WTC11 (cell line): ENCODE measurements at regions not wholly inside any gene's neighbourhood (a gene's known extent, or its start where the extent isn't known, plus 50 kb on each side); places are given as distances from the start of the nearest gene placed in this dataset.
A peak's percentile ranks its signal among the peaks of the same experiment; 100 is the strongest.

Experiments used
- ATAC-seq: fragments of 200-7000 bp; cut with Tn5 transposase; 2 replicates; pipeline ENCODE4 v1.10.0; 2021; ENCODE audit warnings: mild to moderate bottlenecking, moderate library complexity
- CTCF ChIA-PET: fragments of 300-600 bp; sonication (Branson Sonifier 250); formaldehyde crosslinking; loops from one replicate; lab custom pipeline; 2021; ENCODE audit warnings: antibody characterized with exemption; lab: Charles Lee
- POLR2A ChIA-PET: fragments of 350-600 bp; sonication (Branson Sonifier 250); formaldehyde crosslinking; loops from one replicate; lab custom pipeline; 2021; ENCODE audit warnings: antibody characterized with exemption; lab: Charles Lee
- DNase-seq: peaks from one replicate; pipeline ENCODE4 v3.0.0; 2021; ENCODE audit warnings: low spot score
- H3K27ac Mint-ChIP-seq: 2 replicates; pipeline ENCODE4 v1.8.0; 2021; ENCODE audit warnings: mixed read lengths
- H3K27me3 Mint-ChIP-seq: 2 replicates; pipeline ENCODE4 v1.8.0; 2021; ENCODE audit warnings: low read depth, mild to moderate bottlenecking, moderate library complexity, mixed read lengths
- H3K36me3 Mint-ChIP-seq: 2 replicates; pipeline ENCODE4 v1.8.0; 2021; ENCODE audit warnings: mixed read lengths
- H3K4me1 Mint-ChIP-seq: 2 replicates; pipeline ENCODE4 v1.8.0; 2022; ENCODE audit warnings: mixed read lengths
- H3K4me3 Mint-ChIP-seq: 2 replicates; pipeline ENCODE4 v1.8.0; 2021; ENCODE audit warnings: mild to moderate bottlenecking, moderate library complexity, mixed read lengths
- H3K9me3 Mint-ChIP-seq: 2 replicates; pipeline ENCODE4 v1.8.0; 2021; ENCODE audit warnings: mixed read lengths
- CBFB ChIP-seq: sonication (generic); formaldehyde crosslinking; IDR thresholded peaks from 2 replicates; pipeline ENCODE4 v1.8.1; 2022; ENCODE audit warnings: mild to moderate bottlenecking, low read depth, missing genetic modification reagents
- FOXP1 ChIP-seq: sonication (generic); formaldehyde crosslinking; IDR thresholded peaks from 2 replicates; pipeline ENCODE4 v1.8.0; 2022; ENCODE audit warnings: missing genetic modification reagents, mild to moderate bottlenecking, moderate library complexity, borderline replicate concordance
- GABPB1 ChIP-seq: sonication (generic); formaldehyde crosslinking; IDR thresholded peaks from 2 replicates; pipeline ENCODE4 v1.8.1; 2023; ENCODE audit warnings: mild to moderate bottlenecking, missing genetic modification reagents
- IRF2 ChIP-seq: sonication (generic); formaldehyde crosslinking; IDR thresholded peaks from 2 replicates; pipeline ENCODE4 v1.8.0; 2022; ENCODE audit warnings: low read depth, missing genetic modification reagents, borderline replicate concordance
- MYBL2 ChIP-seq: sonication (generic); formaldehyde crosslinking; IDR thresholded peaks from 2 replicates; pipeline ENCODE4 v1.8.1; 2023; ENCODE audit warnings: mild to moderate bottlenecking, moderate library complexity, missing genetic modification reagents
- NR1H2 ChIP-seq: sonication (generic); formaldehyde crosslinking; IDR thresholded peaks from 2 replicates; pipeline ENCODE4 v1.9.0; 2021; ENCODE audit warnings: mild to moderate bottlenecking, moderate library complexity, missing genetic modification reagents
- NR3C1 ChIP-seq: sonication (generic); formaldehyde crosslinking; conservative IDR thresholded peaks from 2 replicates; pipeline ENCODE4 v1.8.1; 2023; ENCODE audit warnings: low read depth, mild to moderate bottlenecking, missing genetic modification reagents
- OVOL2 ChIP-seq: fragments of 250-450 bp; sonication (Bioruptor Pico); IDR thresholded peaks from 2 replicates; pipeline ENCODE4 v1.9.0; 2021; ENCODE audit warnings: mild to moderate bottlenecking, borderline replicate concordance
- RELA ChIP-seq: sonication (generic); formaldehyde crosslinking; IDR thresholded peaks from 2 replicates; pipeline ENCODE4 v1.8.1; 2022; ENCODE audit warnings: missing genetic modification reagents, mild to moderate bottlenecking, borderline replicate concordance
- RORB ChIP-seq: fragments of 250-450 bp; sonication (Bioruptor Pico); IDR thresholded peaks from 2 replicates; pipeline ENCODE4 v1.9.0; 2021; ENCODE audit warnings: mild to moderate bottlenecking
- SMAD4 ChIP-seq: sonication (generic); formaldehyde crosslinking; IDR thresholded peaks from 2 replicates; pipeline ENCODE4 v1.8.0; 2022; ENCODE audit warnings: mild to moderate bottlenecking, missing genetic modification reagents
- SP1 ChIP-seq: sonication (generic); formaldehyde crosslinking; conservative IDR thresholded peaks from 2 replicates; pipeline ENCODE4 v1.8.1; 2022; ENCODE audit warnings: missing genetic modification reagents
- TEAD4 ChIP-seq: sonication (generic); formaldehyde crosslinking; IDR thresholded peaks from 2 replicates; pipeline ENCODE4 v1.8.0; 2022; ENCODE audit warnings: mild to moderate bottlenecking, missing genetic modification reagents
- ZNF138 ChIP-seq: sonication (generic); formaldehyde crosslinking; conservative IDR thresholded peaks from 2 replicates; pipeline ENCODE4 v1.8.1; 2022; ENCODE audit warnings: mild to moderate bottlenecking, moderate library complexity, missing genetic modification reagents
- ZNF232 ChIP-seq: sonication (generic); formaldehyde crosslinking; IDR thresholded peaks from 2 replicates; pipeline ENCODE4 v1.8.0; 2022; ENCODE audit warnings: mild to moderate bottlenecking, missing genetic modification reagents
- ZNF263 ChIP-seq: sonication (generic); formaldehyde crosslinking; IDR thresholded peaks from 2 replicates; pipeline ENCODE4 v1.8.1; 2022; ENCODE audit warnings: low read depth, mild to moderate bottlenecking, moderate library complexity, missing genetic modification reagents
- ZNF317 ChIP-seq: sonication (generic); formaldehyde crosslinking; IDR thresholded peaks from 2 replicates; pipeline ENCODE4 v1.8.1; 2023; ENCODE audit warnings: low read depth, mild to moderate bottlenecking, moderate library complexity, missing genetic modification reagents, borderline replicate concordance
- ZNF423 ChIP-seq: fragments of 250-450 bp; sonication (Bioruptor Pico); IDR thresholded peaks from 2 replicates; pipeline ENCODE4 v2.1.2; 2022; ENCODE audit warnings: mild to moderate bottlenecking, moderate library complexity
- TF ChIP-seq, protein P1 (sequence below): sonication (generic); formaldehyde crosslinking; IDR thresholded peaks from 2 replicates; pipeline ENCODE4 v1.8.0; 2023; ENCODE audit warnings: missing genetic modification reagents
- TF ChIP-seq, protein P2 (sequence below): sonication (generic); formaldehyde crosslinking; conservative IDR thresholded peaks from 2 replicates; pipeline ENCODE4 v1.8.1; 2022; ENCODE audit warnings: mild to moderate bottlenecking, missing genetic modification reagents
- TF ChIP-seq, protein P3 (sequence below): sonication (generic); formaldehyde crosslinking; IDR thresholded peaks from 2 replicates; pipeline ENCODE4 v1.8.1; 2023; ENCODE audit warnings: mild to moderate bottlenecking, missing genetic modification reagents, moderate library complexity
- TF ChIP-seq, protein P4 (sequence below): fragments of 250-450 bp; sonication (Bioruptor Pico); IDR thresholded peaks from 2 replicates; pipeline ENCODE4 v1.9.0; 2021; ENCODE audit warnings: mild to moderate bottlenecking, borderline replicate concordance
- TF ChIP-seq, protein P5 (sequence below): fragments of 250-450 bp; sonication (Bioruptor Pico); IDR thresholded peaks from 2 replicates; pipeline ENCODE4 v2.1.2; 2022; ENCODE audit warnings: mild to moderate bottlenecking, moderate library complexity
- TF ChIP-seq, protein P6 (sequence below): sonication (generic); formaldehyde crosslinking; IDR thresholded peaks from 2 replicates; pipeline ENCODE4 v1.8.1; 2022; ENCODE audit warnings: low read depth, mild to moderate bottlenecking, moderate library complexity, missing genetic modification reagents, borderline replicate concordance
- TF ChIP-seq, protein P7 (sequence below): sonication (generic); formaldehyde crosslinking; IDR thresholded peaks from 2 replicates; pipeline ENCODE4 v1.8.1; 2023; ENCODE audit warnings: mild to moderate bottlenecking, moderate library complexity, missing genetic modification reagents

DNA sequence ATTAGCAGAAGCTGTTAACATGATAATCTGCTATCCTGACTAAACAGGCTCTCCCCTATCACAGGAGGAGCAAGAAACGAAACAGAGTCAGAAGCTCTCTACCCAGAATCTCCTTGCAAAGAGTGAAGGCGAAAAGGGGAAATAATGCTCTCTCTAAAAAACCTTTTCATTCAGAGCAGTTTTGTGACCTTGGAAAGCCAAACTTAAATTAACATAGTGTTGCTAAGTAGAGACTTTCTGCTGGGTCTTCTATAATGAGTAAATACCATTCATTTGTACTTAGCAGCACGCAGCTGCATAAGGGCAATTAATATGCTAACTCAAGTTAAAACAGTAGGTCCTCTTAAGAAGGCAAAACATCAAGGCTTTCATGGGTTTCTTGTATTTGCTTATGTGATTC is 101.7 kb upstream of the GPR139 start:
- DNase-seq (no peak), ATAC-seq (peak; percentile 87)
- Mint-ChIP-seq H3K27ac (peak overlapping the region; percentile 94), H3K4me1 (peaks cover 55% of the 10 kb centered on the region), H3K9me3 (no peaks in the 10 kb centered on the region), H3K27me3 (peaks cover 20% of the 10 kb centered on the region), H3K36me3 (no peaks in the 10 kb centered on the region), H3K4me3 (peak overlapping the region; percentile 41)
- ChIA-PET POLR2A (interaction anchor here (0.6 to 0.7 kb wide), 2 partner anchors 243 to 987 kb away, joined by 3 to 6 read pairs; no protein-coding TSS in a partner anchor), CTCF (interaction anchor here (1.3 to 2.8 kb wide), 3 partner anchors 125 to 620 kb away, joined by 3 to 14 read pairs (median 12); partner anchors contain the start of gene VPS35L)
- TF ChIP-seq, protein P1, sequence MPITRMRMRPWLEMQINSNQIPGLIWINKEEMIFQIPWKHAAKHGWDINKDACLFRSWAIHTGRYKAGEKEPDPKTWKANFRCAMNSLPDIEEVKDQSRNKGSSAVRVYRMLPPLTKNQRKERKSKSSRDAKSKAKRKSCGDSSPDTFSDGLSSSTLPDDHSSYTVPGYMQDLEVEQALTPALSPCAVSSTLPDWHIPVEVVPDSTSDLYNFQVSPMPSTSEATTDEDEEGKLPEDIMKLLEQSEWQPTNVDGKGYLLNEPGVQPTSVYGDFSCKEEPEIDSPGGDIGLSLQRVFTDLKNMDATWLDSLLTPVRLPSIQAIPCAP (CRISPR knock-in tag) = no peak
- TF ChIP-seq TEAD4 (CRISPR knock-in tag) (no peak), ZNF263 (CRISPR knock-in tag) (no peak), OVOL2 (no peak), RORB (CRISPR knock-in tag) (no peak), CBFB (no peak), ZNF138 (no peak), MYBL2 (no peak), FOXP1 (no peak), IRF2 (CRISPR knock-in tag) (no peak), GABPB1 (no peak), ZNF423 (CRISPR knock-in tag) (no peak), ZNF232 (CRISPR knock-in tag) (no peak)
- TF ChIP-seq, protein P2, sequence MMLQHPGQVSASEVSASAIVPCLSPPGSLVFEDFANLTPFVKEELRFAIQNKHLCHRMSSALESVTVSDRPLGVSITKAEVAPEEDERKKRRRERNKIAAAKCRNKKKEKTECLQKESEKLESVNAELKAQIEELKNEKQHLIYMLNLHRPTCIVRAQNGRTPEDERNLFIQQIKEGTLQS (CRISPR knock-in tag) = no peak
- TF ChIP-seq, protein P3, sequence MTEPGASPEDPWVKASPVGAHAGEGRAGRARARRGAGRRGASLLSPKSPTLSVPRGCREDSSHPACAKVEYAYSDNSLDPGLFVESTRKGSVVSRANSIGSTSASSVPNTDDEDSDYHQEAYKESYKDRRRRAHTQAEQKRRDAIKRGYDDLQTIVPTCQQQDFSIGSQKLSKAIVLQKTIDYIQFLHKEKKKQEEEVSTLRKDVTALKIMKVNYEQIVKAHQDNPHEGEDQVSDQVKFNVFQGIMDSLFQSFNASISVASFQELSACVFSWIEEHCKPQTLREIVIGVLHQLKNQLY = no peak

DNA sequence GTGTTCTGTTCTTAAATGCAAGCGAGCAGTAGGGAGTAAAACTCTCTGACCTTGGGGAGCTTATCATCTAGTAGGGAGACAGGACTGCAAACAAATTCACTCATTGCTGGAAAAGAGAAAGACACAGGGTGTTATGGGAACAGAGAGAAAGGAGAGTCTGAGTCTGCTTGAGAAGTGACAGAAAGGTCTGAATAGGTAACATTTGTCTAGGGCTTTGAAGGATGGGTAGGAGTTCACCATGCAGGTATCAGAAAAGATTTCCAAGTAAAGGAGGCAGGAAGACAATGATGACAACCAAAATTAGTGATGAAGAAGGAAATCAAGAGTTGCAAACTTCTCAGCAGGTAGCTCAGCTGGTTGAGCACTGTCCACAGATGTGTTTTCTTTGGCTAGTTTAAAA is 93.6 kb upstream of the GPR139 start:
- ATAC-seq (no peak), DNase-seq (no peak)
- Mint-ChIP-seq H3K27me3 (peaks cover 6% of the 10 kb centered on the region; the same call in 1 of the 2 replicates), H3K36me3 (no peaks in the 10 kb centered on the region), H3K4me3 (no peak overlapping the region), H3K9me3 (no peaks in the 10 kb centered on the region), H3K4me1 (peaks cover 20% of the 10 kb centered on the region), H3K27ac (0 out of 2 replicates have a peak overlapping the region, but pooled peaks have one; percentile 12)
- POLR2A ChIA-PET = no interaction called here
- CTCF ChIA-PET = interaction anchor here (0.9 kb wide), 1 partner anchor 260 kb away, joined by 3 read pairs; no protein-coding TSS in a partner anchor
- TF ChIP-seq, protein P4, sequence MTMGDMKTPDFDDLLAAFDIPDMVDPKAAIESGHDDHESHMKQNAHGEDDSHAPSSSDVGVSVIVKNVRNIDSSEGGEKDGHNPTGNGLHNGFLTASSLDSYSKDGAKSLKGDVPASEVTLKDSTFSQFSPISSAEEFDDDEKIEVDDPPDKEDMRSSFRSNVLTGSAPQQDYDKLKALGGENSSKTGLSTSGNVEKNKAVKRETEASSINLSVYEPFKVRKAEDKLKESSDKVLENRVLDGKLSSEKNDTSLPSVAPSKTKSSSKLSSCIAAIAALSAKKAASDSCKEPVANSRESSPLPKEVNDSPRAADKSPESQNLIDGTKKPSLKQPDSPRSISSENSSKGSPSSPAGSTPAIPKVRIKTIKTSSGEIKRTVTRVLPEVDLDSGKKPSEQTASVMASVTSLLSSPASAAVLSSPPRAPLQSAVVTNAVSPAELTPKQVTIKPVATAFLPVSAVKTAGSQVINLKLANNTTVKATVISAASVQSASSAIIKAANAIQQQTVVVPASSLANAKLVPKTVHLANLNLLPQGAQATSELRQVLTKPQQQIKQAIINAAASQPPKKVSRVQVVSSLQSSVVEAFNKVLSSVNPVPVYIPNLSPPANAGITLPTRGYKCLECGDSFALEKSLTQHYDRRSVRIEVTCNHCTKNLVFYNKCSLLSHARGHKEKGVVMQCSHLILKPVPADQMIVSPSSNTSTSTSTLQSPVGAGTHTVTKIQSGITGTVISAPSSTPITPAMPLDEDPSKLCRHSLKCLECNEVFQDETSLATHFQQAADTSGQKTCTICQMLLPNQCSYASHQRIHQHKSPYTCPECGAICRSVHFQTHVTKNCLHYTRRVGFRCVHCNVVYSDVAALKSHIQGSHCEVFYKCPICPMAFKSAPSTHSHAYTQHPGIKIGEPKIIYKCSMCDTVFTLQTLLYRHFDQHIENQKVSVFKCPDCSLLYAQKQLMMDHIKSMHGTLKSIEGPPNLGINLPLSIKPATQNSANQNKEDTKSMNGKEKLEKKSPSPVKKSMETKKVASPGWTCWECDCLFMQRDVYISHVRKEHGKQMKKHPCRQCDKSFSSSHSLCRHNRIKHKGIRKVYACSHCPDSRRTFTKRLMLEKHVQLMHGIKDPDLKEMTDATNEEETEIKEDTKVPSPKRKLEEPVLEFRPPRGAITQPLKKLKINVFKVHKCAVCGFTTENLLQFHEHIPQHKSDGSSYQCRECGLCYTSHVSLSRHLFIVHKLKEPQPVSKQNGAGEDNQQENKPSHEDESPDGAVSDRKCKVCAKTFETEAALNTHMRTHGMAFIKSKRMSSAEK (CRISPR knock-in tag) = no peak
- TF ChIP-seq SP1 = no peak
- no peak for TF ChIP-seq NR1H2
- TF ChIP-seq ZNF263 (CRISPR knock-in tag) = no peak
- no peak for TF ChIP-seq SMAD4
- no peak for TF ChIP-seq NR3C1
- TF ChIP-seq, protein P5, sequence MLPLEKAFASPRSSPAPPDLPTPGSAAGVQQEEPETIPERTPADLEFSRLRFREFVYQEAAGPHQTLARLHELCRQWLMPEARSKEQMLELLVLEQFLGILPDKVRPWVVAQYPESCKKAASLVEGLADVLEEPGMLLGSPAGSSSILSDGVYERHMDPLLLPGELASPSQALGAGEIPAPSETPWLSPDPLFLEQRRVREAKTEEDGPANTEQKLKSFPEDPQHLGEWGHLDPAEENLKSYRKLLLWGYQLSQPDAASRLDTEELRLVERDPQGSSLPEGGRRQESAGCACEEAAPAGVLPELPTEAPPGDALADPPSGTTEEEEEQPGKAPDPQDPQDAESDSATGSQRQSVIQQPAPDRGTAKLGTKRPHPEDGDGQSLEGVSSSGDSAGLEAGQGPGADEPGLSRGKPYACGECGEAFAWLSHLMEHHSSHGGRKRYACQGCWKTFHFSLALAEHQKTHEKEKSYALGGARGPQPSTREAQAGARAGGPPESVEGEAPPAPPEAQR (CRISPR knock-in tag) = no peak
- no peak for TF ChIP-seq RELA (CRISPR knock-in tag)
- TF ChIP-seq ZNF317 (CRISPR knock-in tag) = no peak
- TF ChIP-seq, protein P6, sequence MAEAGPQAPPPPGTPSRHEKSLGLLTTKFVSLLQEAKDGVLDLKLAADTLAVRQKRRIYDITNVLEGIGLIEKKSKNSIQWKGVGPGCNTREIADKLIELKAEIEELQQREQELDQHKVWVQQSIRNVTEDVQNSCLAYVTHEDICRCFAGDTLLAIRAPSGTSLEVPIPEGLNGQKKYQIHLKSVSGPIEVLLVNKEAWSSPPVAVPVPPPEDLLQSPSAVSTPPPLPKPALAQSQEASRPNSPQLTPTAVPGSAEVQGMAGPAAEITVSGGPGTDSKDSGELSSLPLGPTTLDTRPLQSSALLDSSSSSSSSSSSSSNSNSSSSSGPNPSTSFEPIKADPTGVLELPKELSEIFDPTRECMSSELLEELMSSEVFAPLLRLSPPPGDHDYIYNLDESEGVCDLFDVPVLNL = no peak
- TF ChIP-seq, protein P7, sequence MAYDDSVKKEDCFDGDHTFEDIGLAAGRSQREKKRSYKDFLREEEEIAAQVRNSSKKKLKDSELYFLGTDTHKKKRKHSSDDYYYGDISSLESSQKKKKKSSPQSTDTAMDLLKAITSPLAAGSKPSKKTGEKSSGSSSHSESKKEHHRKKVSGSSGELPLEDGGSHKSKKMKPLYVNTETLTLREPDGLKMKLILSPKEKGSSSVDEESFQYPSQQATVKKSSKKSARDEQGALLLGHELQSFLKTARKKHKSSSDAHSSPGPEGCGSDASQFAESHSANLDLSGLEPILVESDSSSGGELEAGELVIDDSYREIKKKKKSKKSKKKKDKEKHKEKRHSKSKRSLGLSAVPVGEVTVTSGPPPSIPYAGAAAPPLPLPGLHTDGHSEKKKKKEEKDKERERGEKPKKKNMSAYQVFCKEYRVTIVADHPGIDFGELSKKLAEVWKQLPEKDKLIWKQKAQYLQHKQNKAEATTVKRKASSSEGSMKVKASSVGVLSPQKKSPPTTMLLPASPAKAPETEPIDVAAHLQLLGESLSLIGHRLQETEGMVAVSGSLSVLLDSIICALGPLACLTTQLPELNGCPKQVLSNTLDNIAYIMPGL (CRISPR knock-in tag) = no peak
